ENCODE measurements at regions not wholly inside any gene's neighbourhood (a gene's known extent, or its start where the extent isn't known, plus 50 kb on each side); places are given as distances from the start of the nearest gene placed in this dataset.

GRCh38 chr5:155886311-155887031 lies 440.5 kb upstream of the SGCD start:
- H3K27ac ChIP-seq (ENCODE audit: low read depth, low read length): no peak overlapping the region
- H4K91ac ChIP-seq (replicated peaks; ENCODE audit: insufficient read length, low read length): no peak overlapping the region
- H3K4me3 ChIP-seq (ENCODE audit: extremely low read depth in 1 of 4, insufficient read depth in 2 of 4, low read depth in 3 of 4, low read length in 4 of 4): no peak overlapping the region
- H3K79me2 ChIP-seq (ENCODE audit: control insufficient read depth in 1 of 2, insufficient read depth in 2 of 2, low read length in 2 of 2): no peaks in the 10 kb centered on the region
- no peak overlapping the region for H3K4me2 ChIP-seq (ENCODE audit: insufficient read depth in 1 of 2, low read depth in 2 of 2, low read length in 2 of 2)
- H3K4me1 ChIP-seq (replicated peaks in 1 of 4; ENCODE audit: control insufficient read depth in 3 of 4, insufficient read depth in 4 of 4, low read length in 3 of 4): no peaks in the 10 kb centered on the region
- H3K23ac ChIP-seq (ENCODE audit: insufficient read length): no peak overlapping the region
- no peak overlapping the region for H2AK5ac ChIP-seq (ENCODE audit: low read depth, low read length)
- no peaks in the 10 kb centered on the region for H3K23me2 ChIP-seq (ENCODE audit: low read depth, low read length)
- no peaks in the 10 kb centered on the region for H3K36me3 ChIP-seq (ENCODE audit: control insufficient read depth in 2 of 4, insufficient read depth in 4 of 4, low read length in 3 of 4)
- no peak overlapping the region for H2BK12ac ChIP-seq (ENCODE audit: low read depth, low read length)
- CTCF ChIA-PET (ENCODE audit: partially characterized antibody): interaction anchor here (1.2 kb wide), 1 partner anchor 115 kb away, joined by 3 read pairs; no protein-coding TSS in a partner anchor
- 88% methylated on average over 13 of the region's 13 CpGs; no CpG with 5 or more reads in 1 of the 2 experiments for WGBS, 2 experiments (ENCODE audit: extremely low coverage in 1 of 2, insufficient coverage in 1 of 2, insufficient read length in 1 of 2, insufficient replicate concordance in 2 of 2, low coverage in 1 of 2, low lambda C conversion rate in 2 of 2, missing lambda C conversion rate in 1 of 2)
- no peak for FAIRE-seq
- H3K27me3 ChIP-seq (replicated peaks in 1 of 4; ENCODE audit: control insufficient read depth in 3 of 4, extremely low read depth in 1 of 4, insufficient read depth in 3 of 4, low read length in 3 of 4): no peaks in the 10 kb centered on the region
- H2BK15ac ChIP-seq (ENCODE audit: low read length): no peak overlapping the region
- no peak overlapping the region for H2BK120ac ChIP-seq (replicated peaks; ENCODE audit: low read depth, low read length)
- no peaks in the 10 kb centered on the region for H3K9me3 ChIP-seq (ENCODE audit: insufficient read depth in 2 of 2, low read depth in 1 of 2, low read length in 1 of 2)
- DNase-seq (ENCODE audit: low read depth in 1 of 2, low spot score in 2 of 2): no peak
- H3K79me1 ChIP-seq (ENCODE audit: low read depth, low read length): no peaks in the 10 kb centered on the region
- POLR2A ChIA-PET (ENCODE audit: partially characterized antibody): no interaction called here
- no peaks in the 10 kb centered on the region for H4K20me1 ChIP-seq (replicated peaks in 1 of 2; ENCODE audit: control insufficient read depth in 1 of 2, insufficient read depth in 2 of 2, low read length in 2 of 2)
- H3K14ac ChIP-seq (ENCODE audit: insufficient read length): no peak overlapping the region
- no peak overlapping the region for H3K4ac ChIP-seq (replicated peaks; ENCODE audit: insufficient read length, low read depth, low read length)
- no peak overlapping the region for H2BK20ac ChIP-seq (ENCODE audit: low read length)
- no peak overlapping the region for H3K9ac ChIP-seq (replicated peaks in 1 of 4; ENCODE audit: extremely low read depth in 1 of 4, low read depth in 3 of 4, low read length in 3 of 4)
- H4K8ac ChIP-seq (ENCODE audit: extremely low read depth, insufficient read depth, low read length): no peak overlapping the region
- H4K5ac ChIP-seq (ENCODE audit: insufficient read length, low read depth, low read length): no peak overlapping the region
- no peak overlapping the region for H3K18ac ChIP-seq (ENCODE audit: extremely low read depth, low read length)
- H2AFZ ChIP-seq (ENCODE audit: low read length): no peak overlapping the region
- H2BK5ac ChIP-seq (ENCODE audit: low read depth, low read length): no peak overlapping the region
- no peak for TF ChIP-seq EP300 (IDR thresholded peaks at IDR 0.05; ENCODE audit: borderline replicate concordance in 1 of 2, low read depth in 2 of 2, low read length in 2 of 2)
- no peak for TF ChIP-seq RFX5 (IDR thresholded peaks at IDR 0.05; ENCODE audit: borderline replicate concordance, low read depth, low read length)
- TF ChIP-seq KDM4A (IDR thresholded peaks at IDR 0.05; ENCODE audit: low read depth, low read length, severe bottlenecking): no peak
- TF ChIP-seq BCL11A (IDR thresholded peaks at IDR 0.05; ENCODE audit: low read depth in 2 of 2, low read length in 2 of 2): no peak
- TF ChIP-seq RNF2 (IDR thresholded peaks at IDR 0.05; ENCODE audit: borderline replicate concordance, low read depth, low read length, missing control alignments, poor library complexity, severe bottlenecking): no peak
- H3K56ac ChIP-seq (replicated peaks; ENCODE audit: insufficient read length, low read depth, low read length): no peak overlapping the region

Data from H1 (cell line).